Type B pancreatic cell (in vitro differentiated cells): ENCODE measurements at regions not wholly inside any gene's neighbourhood (a gene's known extent, or its start where the extent isn't known, plus 50 kb on each side); places are given as distances from the start of the nearest gene placed in this dataset.
"Not testable (repeated sequence)": the region's sequence is repeated elsewhere in the genome, so short reads cannot be mapped to it uniquely, and the experiment has no call there.

Experiments used
- DNase-seq: peaks from one replicate; pipeline ENCODE4 v3.0.0; 2021; ENCODE audit warnings: mixed read lengths; ENCODE audit not compliant: unreplicated experiment; ENCODE audit errors: extremely low spot score
- H3K27ac Mint-ChIP-seq: 2 replicates; pipeline ENCODE4 v1.8.0; 2021; ENCODE audit warnings: mild to moderate bottlenecking, mixed read lengths
- H3K27me3 Mint-ChIP-seq: 2 replicates; pipeline ENCODE4 v1.8.0; 2021; ENCODE audit warnings: mixed read lengths
- H3K36me3 Mint-ChIP-seq: 2 replicates; pipeline ENCODE4 v1.8.0; 2021; ENCODE audit warnings: mixed read lengths
- H3K4me1 Mint-ChIP-seq: one replicate; pipeline ENCODE4 v1.8.0; 2021; ENCODE audit warnings: mixed read lengths; ENCODE audit not compliant: unreplicated experiment
- H3K4me3 Mint-ChIP-seq: 2 replicates; pipeline ENCODE4 v1.8.0; 2021; ENCODE audit warnings: mild to moderate bottlenecking, mixed read lengths
- H3K9me3 Mint-ChIP-seq: 2 replicates; pipeline ENCODE4 v1.8.0; 2021; ENCODE audit warnings: mixed read lengths
- CTCF ChIP-seq: fragments of 200-600 bp; sonication (generic); conservative IDR thresholded peaks from 2 replicates; pipeline ENCODE4 v1.5.0; 2021; ENCODE audit warnings: antibody characterized with exemption, mild to moderate bottlenecking

GRCh38 chr15:66993874-66994696 lies 71.3 kb upstream of the SMAD3 start:
- no peak for DNase-seq
- Mint-ChIP-seq H3K27ac (no peak overlapping the region), H3K9me3 (peaks cover 6% of the 10 kb centered on the region), H3K4me1 (no peaks in the 10 kb centered on the region), H3K27me3 (peaks cover 4% of the 10 kb centered on the region), H3K4me3 (no peak overlapping the region), H3K36me3 (no peaks in the 10 kb centered on the region)
- TF ChIP-seq CTCF, result no peak

GRCh38 chr15:66994927-66995656 lies 70.3 kb upstream of the SMAD3 start:
- peaks cover 4% of the 10 kb centered on the region for H3K9me3 Mint-ChIP-seq
- no peak for DNase-seq
- no peak overlapping the region for H3K4me3 Mint-ChIP-seq
- TF ChIP-seq CTCF, result no peak
- H3K27ac Mint-ChIP-seq, result no peak overlapping the region
- H3K36me3 Mint-ChIP-seq, result no peaks in the 10 kb centered on the region
- no peaks in the 10 kb centered on the region for H3K4me1 Mint-ChIP-seq
- H3K27me3 Mint-ChIP-seq, result peaks cover 4% of the 10 kb centered on the region

DNA sequence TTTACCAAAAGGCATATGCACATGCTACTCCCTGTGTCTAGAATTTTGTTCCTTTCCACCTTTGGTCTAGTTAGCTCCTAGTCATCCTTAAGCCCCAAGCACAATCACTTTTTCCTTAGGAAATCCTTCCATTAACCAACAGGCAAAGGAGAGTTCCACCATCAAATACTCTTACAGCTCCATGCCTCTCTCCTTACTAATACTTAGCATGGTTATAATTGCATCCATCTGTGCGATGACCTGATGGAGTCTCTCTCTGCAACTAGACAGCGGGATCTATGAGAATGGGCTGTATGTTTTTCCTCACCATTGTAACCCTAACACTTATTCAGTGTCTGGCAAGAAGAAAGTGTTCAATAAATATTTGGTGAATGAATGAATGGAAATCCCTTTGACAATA lies 69.3 kb upstream of the SMAD3 start:
- no peak for TF ChIP-seq CTCF
- H3K4me1 Mint-ChIP-seq, result no peaks in the 10 kb centered on the region

DNA sequence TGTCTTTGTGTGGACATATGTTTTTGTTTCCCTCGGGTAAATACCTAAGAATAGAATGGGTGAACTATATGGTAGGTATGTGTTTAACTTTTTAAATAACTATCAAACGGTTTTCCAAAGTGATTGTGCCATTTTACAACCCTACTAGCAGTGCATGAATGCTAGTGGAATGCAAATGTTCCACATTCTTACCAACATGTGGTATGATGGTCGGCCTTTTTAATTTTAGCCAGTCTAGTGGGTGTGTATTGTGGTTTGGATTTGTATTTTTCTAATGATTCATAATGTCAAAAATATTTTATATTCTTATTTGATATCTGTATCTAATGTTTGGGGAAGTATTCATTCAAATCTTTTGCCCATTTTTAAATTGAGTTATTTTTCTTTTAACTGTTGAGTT lies 68.2 kb upstream of the SMAD3 start:
- DNase-seq, result no peak
- Mint-ChIP-seq H3K36me3 (no peaks in the 10 kb centered on the region), H3K27me3 (peaks cover 2% of the 10 kb centered on the region), H3K9me3 (peaks cover 4% of the 10 kb centered on the region), H3K27ac (no peak overlapping the region), H3K4me3 (no peak overlapping the region), H3K4me1 (no peaks in the 10 kb centered on the region)
- no peak for TF ChIP-seq CTCF

More for the DNA sequence above, 69.3 kb upstream of the SMAD3 start:
- H3K36me3 Mint-ChIP-seq, result no peaks in the 10 kb centered on the region
- H3K27me3 Mint-ChIP-seq, result peaks cover 4% of the 10 kb centered on the region
- no peak overlapping the region for H3K27ac Mint-ChIP-seq
- H3K4me3 Mint-ChIP-seq, result no peak overlapping the region
- no peak for DNase-seq
- H3K9me3 Mint-ChIP-seq, result peaks cover 4% of the 10 kb centered on the region

DNA sequence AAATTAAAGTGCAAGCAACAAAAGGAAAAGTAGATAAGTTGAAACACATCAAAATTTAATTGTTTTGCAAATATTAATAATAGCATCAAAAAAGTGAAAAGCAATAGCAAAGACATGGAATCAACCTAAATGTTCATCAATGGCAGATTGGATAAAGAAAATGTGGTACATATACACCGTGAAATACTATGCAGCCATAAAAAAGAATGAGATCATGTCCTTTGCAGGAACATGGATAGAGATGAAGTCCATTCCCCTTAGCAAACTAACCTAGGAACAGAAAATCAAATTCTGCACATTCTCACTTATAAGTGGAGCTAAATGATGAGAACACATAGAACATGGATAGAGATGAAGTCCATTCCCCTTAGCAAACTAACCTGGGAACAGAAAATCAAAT lies 67.2 kb upstream of the SMAD3 start:
- not testable (repeated sequence) for H3K27me3 Mint-ChIP-seq, H3K4me3 Mint-ChIP-seq, H3K9me3 Mint-ChIP-seq, H3K27ac Mint-ChIP-seq, DNase-seq, H3K4me1 Mint-ChIP-seq, H3K36me3 Mint-ChIP-seq
